ENCODE measurements at regions not wholly inside any gene's neighbourhood (a gene's known extent, or its start where the extent isn't known, plus 50 kb on each side); places are given as distances from the start of the nearest gene placed in this dataset.

- Histone ChIP-seq H3K36me3 (replicated peaks in 1 of 2; ENCODE audit: control insufficient read depth in 1 of 2, insufficient read depth in 2 of 2, low read length in 1 of 2) (no peaks in the 10 kb centered on the region), H3K9ac (no peak overlapping the region), H3K4me2 (no peak overlapping the region), H3K79me2 (ENCODE audit: insufficient read depth) (no peaks in the 10 kb centered on the region), H2AFZ (ENCODE audit: low read depth) (no peak overlapping the region), H4K20me1 (ENCODE audit: insufficient read depth) (no peaks in the 10 kb centered on the region), H3K9me2 (no peaks in the 10 kb centered on the region), H3F3A (replicated peaks; ENCODE audit: insufficient read depth) (no peaks in the 10 kb centered on the region), H3K27me3 (ENCODE audit: insufficient read depth) (no peaks in the 10 kb centered on the region), H3K27ac (ENCODE audit: low read depth in 2 of 2, low read length in 1 of 2) (no peak overlapping the region), H3K4me1 (ENCODE audit: control insufficient read depth in 1 of 2, insufficient read depth in 2 of 2, low read depth in 1 of 2, low read length in 1 of 2) (no peaks in the 10 kb centered on the region; a peak in 1 of 4 replicates), H3K4me3 (ENCODE audit: low read depth in 2 of 2, low read length in 1 of 2) (no peak overlapping the region), H3K9me3 (no peaks in the 10 kb centered on the region)
- ChIA-PET CTCF (no interaction called here), POLR2A (no interaction called here)
- 11% methylated on average over 2 of the region's 2 CpGs for WGBS (ENCODE audit: low lambda C conversion rate)
- no peak for TF ChIP-seq TAF1 (IDR thresholded peaks at IDR 0.05; ENCODE audit: borderline replicate concordance, low read depth, low read length)
- TF ChIP-seq MEF2A (IDR thresholded peaks at IDR 0.05; ENCODE audit: borderline replicate concordance, low read depth), result no peak
- no peak for TF ChIP-seq REST (IDR thresholded peaks at IDR 0.05; ENCODE audit: low read depth, low read length)
- no peak for TF ChIP-seq RFX5 (IDR thresholded peaks at IDR 0.05; ENCODE audit: low read length)
- no peak for TF ChIP-seq FOXM1 (IDR thresholded peaks at IDR 0.05; ENCODE audit: low read depth)
- TF ChIP-seq RCOR1 (IDR thresholded peaks at IDR 0.05; ENCODE audit: low read length), result no peak
- TF ChIP-seq RAD21 (IDR thresholded peaks at IDR 0.05; ENCODE audit: low read length), result no peak
- no peak for TF ChIP-seq YY1 (IDR thresholded peaks at IDR 0.05; ENCODE audit: low read depth)
- TF ChIP-seq EP300 (IDR thresholded peaks at IDR 0.05; ENCODE audit: borderline replicate concordance in 1 of 2, low read depth in 1 of 2, low read length in 1 of 2), result no peak
- TF ChIP-seq USF1 (IDR thresholded peaks at IDR 0.05; ENCODE audit: borderline replicate concordance, low read depth), result no peak
- no peak for TF ChIP-seq GABPA (IDR thresholded peaks at IDR 0.05; ENCODE audit: low read depth)
- TF ChIP-seq NRF1 (IDR thresholded peaks at IDR 0.05; ENCODE audit: low read depth, low read length), result no peak
- no peak for TF ChIP-seq SMC3 (IDR thresholded peaks at IDR 0.05; ENCODE audit: low read depth, low read length)
- no peak for DNase-seq
Observed at GRCh38 chr19:31504221-31504620, 155.0 kb upstream of the TSHZ3 start.

DNA sequence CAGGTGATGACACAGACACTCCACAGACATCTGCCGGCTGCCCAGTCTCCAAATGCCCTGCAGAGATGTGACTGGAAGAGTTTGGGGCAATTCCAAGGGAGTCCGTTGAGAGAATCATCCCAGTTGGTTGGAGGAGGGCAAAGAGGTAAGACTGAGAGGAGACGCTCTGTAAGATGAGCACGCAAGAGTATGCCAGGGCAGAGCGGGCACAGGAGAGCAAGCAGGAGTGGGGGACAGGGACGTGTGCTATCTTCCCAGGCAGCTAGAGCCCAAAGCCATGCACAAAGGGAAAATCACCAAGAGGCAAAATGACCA is 156.3 kb upstream of the TSHZ3 start:
- H3K4me2 ChIP-seq, result no peak overlapping the region
- H3K4me1 ChIP-seq (ENCODE audit: control insufficient read depth in 1 of 2, insufficient read depth in 2 of 2, low read depth in 1 of 2, low read length in 1 of 2), result no peaks in the 10 kb centered on the region
- no peaks in the 10 kb centered on the region for H3K79me2 ChIP-seq (ENCODE audit: insufficient read depth)
- no peak overlapping the region for H3K9ac ChIP-seq
- no peaks in the 10 kb centered on the region for H3K27me3 ChIP-seq (ENCODE audit: insufficient read depth)
- H3K27ac ChIP-seq (ENCODE audit: low read depth in 2 of 2, low read length in 1 of 2), result no peak overlapping the region
- H3K9me2 ChIP-seq, result no peaks in the 10 kb centered on the region
- DNase-seq, result no peak
- no peaks in the 10 kb centered on the region for H4K20me1 ChIP-seq (ENCODE audit: insufficient read depth)
- ChIA-PET CTCF (no interaction called here), POLR2A (no interaction called here)
- WGBS (ENCODE audit: low lambda C conversion rate), result 32% methylated on average over 6 of the region's 6 CpGs
- no peaks in the 10 kb centered on the region for H3K36me3 ChIP-seq (replicated peaks in 1 of 2; ENCODE audit: control insufficient read depth in 1 of 2, insufficient read depth in 2 of 2, low read length in 1 of 2)
- H2AFZ ChIP-seq (ENCODE audit: low read depth), result no peak overlapping the region
- H3K4me3 ChIP-seq (ENCODE audit: low read depth in 2 of 2, low read length in 1 of 2), result no peak overlapping the region
- H3K9me3 ChIP-seq, result no peaks in the 10 kb centered on the region
- no peak for TF ChIP-seq YY1 (IDR thresholded peaks at IDR 0.05; ENCODE audit: low read depth)
- TF ChIP-seq REST (IDR thresholded peaks at IDR 0.05; ENCODE audit: low read depth, low read length), result no peak
- TF ChIP-seq TEAD4 (IDR thresholded peaks at IDR 0.05; ENCODE audit: borderline replicate concordance, insufficient read depth), result no peak
- no peak for TF ChIP-seq FOXM1 (IDR thresholded peaks at IDR 0.05; ENCODE audit: low read depth)
- TF ChIP-seq PBX3 (IDR thresholded peaks at IDR 0.05), result no peak
- no peak for TF ChIP-seq FOSL2 (IDR thresholded peaks at IDR 0.05; ENCODE audit: borderline replicate concordance, low read depth)
- TF ChIP-seq ELF1 (IDR thresholded peaks at IDR 0.05), result no peak
- no peaks in the 10 kb centered on the region for H3F3A ChIP-seq (replicated peaks; ENCODE audit: insufficient read depth)

All from SK-N-SH (cell line).